Lung (tissue), 11 donors: ENCODE measurements at regions not wholly inside any gene's neighbourhood (a gene's known extent, or its start where the extent isn't known, plus 50 kb on each side); places are given as distances from the start of the nearest gene placed in this dataset.

ENCODE experiments used
- ATAC-seq: fragments of 200-7000 bp; cut with Tn5 transposase; one replicate; pipeline ENCODE4 v1.9.1; 2020; ENCODE audit warnings: moderate number of reproducible peaks; ENCODE audit not compliant: insufficient read depth, low FRiP score
- DNase-seq, 3 donors: peaks; one replicate each; pipeline ENCODE4 v3.0.0-alpha.2; 2013 to 2017
- H3K27ac ChIP-seq, 2 donors: one replicate each; pipeline ENCODE4 v1.5.1; 2013; ENCODE audit warnings: mild to moderate bottlenecking in 2 of 2, moderate library complexity in 2 of 2, control low read depth in 1 of 2, inconsistent platforms in 1 of 2, low read depth in 1 of 2, low read length in 1 of 2
- H3K27me3 ChIP-seq, 3 donors: one replicate each; pipeline ENCODE4 v1.5.1; 2013; ENCODE audit warnings: low read length in 2 of 3; ENCODE audit not compliant: control insufficient read depth in 3 of 3, insufficient read depth in 3 of 3
- H3K36me3 ChIP-seq, 4 donors: one replicate each; pipeline ENCODE4 v1.5.1; 2013; ENCODE audit warnings: low read length in 4 of 4, mild to moderate bottlenecking in 1 of 4, moderate library complexity in 1 of 4; ENCODE audit not compliant: control insufficient read depth in 4 of 4, insufficient read depth in 4 of 4
- H3K4me1 ChIP-seq, 5 donors: one replicate each; pipeline ENCODE4 v1.5.1; 2013; ENCODE audit warnings: low read length in 5 of 5, mild to moderate bottlenecking in 2 of 5, moderate library complexity in 1 of 5; ENCODE audit not compliant: control insufficient read depth in 5 of 5, insufficient read depth in 5 of 5
- H3K4me3 ChIP-seq: one replicate; pipeline ENCODE4 v1.5.1; 2013; ENCODE audit warnings: mild to moderate bottlenecking, control low read depth, moderate library complexity
- H3K9ac ChIP-seq, 2 donors: one replicate each; pipeline ENCODE4 v1.5.1; 2013; ENCODE audit warnings: low read length in 2 of 2, control low read depth in 1 of 2; ENCODE audit not compliant: insufficient read depth in 1 of 2
- H3K9me3 ChIP-seq, 4 donors: one replicate each; pipeline ENCODE4 v1.5.1; 2013; ENCODE audit warnings: low read length in 3 of 4, mild to moderate bottlenecking in 1 of 4, moderate library complexity in 1 of 4; ENCODE audit not compliant: control insufficient read depth in 4 of 4, insufficient read depth in 3 of 4
- CTCF ChIP-seq: IDR thresholded peaks from 2 replicates; pipeline ENCODE4 v1.5.1; 2012; ENCODE audit warnings: mild to moderate bottlenecking; ENCODE audit errors: control extremely low read depth, extremely low read depth
- WGBS, 2 donors: extraction: QIAGEN DNeasy Blood & Tissue Kit; methylation state at CpG; one replicate each; pipeline ENCODE4 v1.1.7; 2013; 5-methylcytosine and 5-hydroxymethylcytosine counted together
- donor health status: control.
- donor health status: control.
- donor health status: Bipolar disorder and iron deficiency.
- donor health status: healthy.
- donor health status: DM: yes; HTN: yes; CAD: no.

DNA sequence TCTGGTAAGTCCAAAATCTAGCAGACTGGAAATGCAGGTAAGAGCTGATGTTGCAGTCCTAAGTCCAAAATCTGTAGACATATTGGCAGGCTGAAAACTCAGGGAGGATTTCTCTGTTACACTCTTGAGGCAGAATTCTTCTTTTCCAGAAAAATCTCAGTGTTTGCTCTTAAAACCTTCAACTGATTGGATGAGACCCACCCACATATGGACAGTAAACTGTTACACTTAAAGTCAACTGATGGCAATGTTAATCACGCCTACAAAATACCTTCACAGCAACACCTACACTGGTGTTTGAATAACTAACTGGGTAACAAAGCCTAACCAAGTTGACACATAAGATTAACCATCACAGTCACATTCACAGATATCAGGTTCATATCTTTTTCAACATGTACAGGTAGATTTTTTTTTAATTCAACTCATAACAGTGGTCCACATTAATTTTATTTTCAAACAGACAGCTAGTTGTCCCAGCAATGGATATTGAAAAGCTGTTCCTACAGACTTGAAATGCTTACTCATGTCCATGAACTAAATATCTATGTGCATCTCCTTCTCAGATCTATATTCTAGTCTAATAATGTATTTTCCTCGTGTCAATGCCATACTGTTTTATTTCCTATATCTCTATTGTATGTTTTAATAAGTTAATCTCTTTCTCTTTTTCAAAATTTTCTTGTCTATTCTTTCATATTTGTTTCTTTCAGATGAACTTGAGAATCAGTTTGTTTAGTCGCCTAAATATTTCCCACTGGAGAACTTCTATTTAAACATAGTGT, 110.1 kb downstream of the TMPRSS5 start:
- no peaks in the 10 kb centered on the region for H3K36me3 ChIP-seq
- no peak overlapping the region for H3K27ac ChIP-seq
- ATAC-seq (no peak), DNase-seq (no peak)
- no peak overlapping the region for H3K9ac ChIP-seq
- H3K4me3 ChIP-seq, result no peak overlapping the region
- H3K9me3 ChIP-seq, result peaks cover 0 to 9% (median 0%) of the 10 kb centered on the region in 4 donors
- peaks cover 0 to 3% (median 0%) of the 10 kb centered on the region in 3 donors for H3K27me3 ChIP-seq
- TF ChIP-seq CTCF, result no peak
- WGBS, 2 donors, result 84 to 85% methylated on average over 3 of the region's 3 CpGs
- H3K4me1 ChIP-seq, result no peaks in the 10 kb centered on the region

DNA sequence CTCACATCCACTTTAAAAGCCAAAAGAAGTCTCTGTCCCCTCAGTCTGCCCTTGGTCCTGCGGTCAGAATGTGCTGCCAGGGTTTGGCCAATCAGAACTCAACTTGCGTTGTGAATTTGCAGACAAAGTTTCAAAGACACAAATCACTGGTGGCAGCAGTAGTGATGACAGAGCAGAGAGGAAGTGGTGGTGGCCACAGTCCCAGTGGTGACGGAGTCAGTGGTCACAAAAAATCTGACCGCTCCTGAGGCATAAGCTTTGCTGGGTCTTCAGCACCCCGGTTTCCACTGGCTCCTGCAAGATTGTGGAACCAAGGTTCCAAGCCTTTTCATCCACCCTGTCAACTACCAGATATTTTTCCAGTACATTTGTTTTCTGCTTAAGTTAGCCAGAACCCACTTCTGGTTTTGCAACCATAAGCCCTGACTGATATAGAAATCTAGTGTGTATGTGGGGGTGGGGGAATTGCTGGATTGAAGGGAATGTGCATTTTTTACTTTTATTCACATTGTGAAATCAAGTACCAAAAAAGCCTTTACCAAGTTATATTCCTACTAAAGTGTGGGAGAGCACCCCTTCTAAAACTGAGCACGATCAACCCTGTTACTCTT, 112.3 kb downstream of the TMPRSS5 start:
- H3K4me1 ChIP-seq, result no peaks in the 10 kb centered on the region
- H3K27ac ChIP-seq, result no peak overlapping the region
- no peak for DNase-seq
- ATAC-seq, result no peak
- TF ChIP-seq CTCF, result no peak
- WGBS, 2 donors, result 43 to 52% methylated on average over 6 of the region's 6 CpGs
- no peak overlapping the region for H3K9ac ChIP-seq
- H3K27me3 ChIP-seq, result peaks cover 0 to 3% (median 0%) of the 10 kb centered on the region in 3 donors
- H3K4me3 ChIP-seq, result no peak overlapping the region
- H3K9me3 ChIP-seq, result peaks cover 0 to 9% (median 0%) of the 10 kb centered on the region in 4 donors
- no peaks in the 10 kb centered on the region for H3K36me3 ChIP-seq

DNA sequence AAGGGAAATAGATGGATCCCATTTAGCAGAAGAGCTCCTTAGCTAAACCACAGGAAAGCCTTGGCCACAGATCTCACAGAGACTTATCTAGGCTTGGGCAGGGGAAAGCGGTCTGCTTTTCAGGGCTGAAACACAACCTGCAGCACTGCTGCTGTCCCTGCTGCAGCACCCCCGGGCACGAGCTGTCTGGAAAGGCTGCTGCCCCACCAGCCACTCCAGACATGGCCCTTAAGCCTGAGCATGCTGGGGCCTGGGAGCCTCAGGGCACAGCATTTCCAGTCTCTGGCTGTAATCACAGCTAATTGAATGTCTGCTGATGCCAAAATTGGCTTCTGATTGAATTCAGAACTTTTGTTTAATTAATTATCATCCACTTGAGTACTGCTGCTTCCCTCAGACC, 115.0 kb downstream of the TMPRSS5 start:
- Histone ChIP-seq H3K9ac (no peak overlapping the region), H3K4me3 (no peak overlapping the region), H3K27me3 (no peaks in the 10 kb centered on the region), H3K4me1 (no peaks in the 10 kb centered on the region), H3K36me3 (no peaks in the 10 kb centered on the region), H3K27ac (no peak overlapping the region), H3K9me3 (peaks cover 0 to 3% (median 0%) of the 10 kb centered on the region in 4 donors)
- WGBS, 2 donors, result 41 to 61% methylated on average over 3 of the region's 3 CpGs
- ATAC-seq (no peak), DNase-seq (no peak)
- TF ChIP-seq CTCF, result no peak
